DND-41 (cell line): ENCODE measurements at regions not wholly inside any gene's neighbourhood (a gene's known extent, or its start where the extent isn't known, plus 50 kb on each side); places are given as distances from the start of the nearest gene placed in this dataset.

ENCODE experiments used
- ATAC-seq: fragments of 200-7000 bp; cut with Tn5 transposase; 3 replicates; pipeline ENCODE4 v1.9.1; 2021; ENCODE audit warnings: low read depth; ENCODE audit not compliant: insufficient read depth
- DNase-seq: peaks from one replicate; pipeline ENCODE4 v3.0.0-alpha.2; 2020
- H2AFZ ChIP-seq: 2 replicates; pipeline ENCODE4 v1.6.0; 2012; ENCODE audit warnings: low read depth, low read length
- H3K27ac ChIP-seq: 2 replicates; pipeline ENCODE4 v1.5.1; 2012; ENCODE audit warnings: low read length, inconsistent platforms
- H3K27me3 ChIP-seq: fragments of 200-600 bp; sonication (generic); 2 replicates; pipeline ENCODE4 v1.6.0; 2012; ENCODE audit warnings: low read length, mild to moderate bottlenecking, inconsistent platforms; ENCODE audit not compliant: insufficient read depth, poor library complexity
- H3K36me3 ChIP-seq: 2 replicates; pipeline ENCODE4 v1.5.1; 2012; ENCODE audit warnings: low read length, inconsistent platforms; ENCODE audit not compliant: insufficient read depth
- H3K4me1 ChIP-seq: 2 replicates; pipeline ENCODE4 v1.5.1; 2012; ENCODE audit warnings: mild to moderate bottlenecking, low read length; ENCODE audit not compliant: insufficient read depth
- H3K4me2 ChIP-seq: 2 replicates; pipeline ENCODE4 v1.6.0; 2012; ENCODE audit warnings: mild to moderate bottlenecking, moderate library complexity, low read length, inconsistent platforms; ENCODE audit not compliant: insufficient read depth
- H3K4me3 ChIP-seq, 2 experiments: fragments of 200-600 bp in 1 of 2; shearing (Covaris generic) in 1 of 2; 2 replicates each; pipeline ENCODE4 v1.5.1; 2012 to 2016; ENCODE audit warnings: inconsistent platforms in 2 of 2, low read length in 2 of 2, mild to moderate bottlenecking in 2 of 2, low read depth in 1 of 2, moderate library complexity in 1 of 2
- H3K79me2 ChIP-seq: 2 replicates; pipeline ENCODE4 v1.6.0; 2012; ENCODE audit warnings: low read length, inconsistent platforms; ENCODE audit not compliant: insufficient read depth
- H3K9ac ChIP-seq: 2 replicates; pipeline ENCODE4 v1.6.0; 2012; ENCODE audit warnings: low read depth, mild to moderate bottlenecking, inconsistent platforms, low read length, moderate library complexity
- H3K9me3 ChIP-seq: 2 replicates; pipeline ENCODE4 v1.5.1; 2012; ENCODE audit warnings: low read length, moderate library complexity, mild to moderate bottlenecking, inconsistent platforms; ENCODE audit not compliant: insufficient read depth, severe bottlenecking
- H4K20me1 ChIP-seq: 2 replicates; pipeline ENCODE4 v1.6.0; 2012; ENCODE audit warnings: low read length; ENCODE audit not compliant: insufficient read depth
- CTCF ChIP-seq: IDR thresholded peaks from 2 replicates; pipeline ENCODE4 v1.5.1; 2012; ENCODE audit warnings: borderline replicate concordance, low read length, moderate library complexity, mild to moderate bottlenecking; ENCODE audit not compliant: poor library complexity, severe bottlenecking; ENCODE audit errors: extremely low read depth
- EZH2 ChIP-seq: IDR thresholded peaks from 3 replicates; pipeline ENCODE4 v1.6.1; 2012; ENCODE audit warnings: borderline replicate concordance, low read depth, mild to moderate bottlenecking, moderate library complexity, low read length, inconsistent platforms; ENCODE audit not compliant: severe bottlenecking

GRCh38 chr1:81023187-81023724 is 777.5 kb upstream of the ADGRL2 start:
- Histone ChIP-seq H3K4me1 (no peaks in the 10 kb centered on the region), H4K20me1 (no peaks in the 10 kb centered on the region), H3K27ac (no peak overlapping the region), H3K4me2 (no peak overlapping the region), H3K9me3 (no peaks in the 10 kb centered on the region), H3K79me2 (no peaks in the 10 kb centered on the region), H3K9ac (no peak overlapping the region), H3K4me3 (no peak overlapping the region), H3K36me3 (no peaks in the 10 kb centered on the region), H3K27me3 (no peaks in the 10 kb centered on the region), H2AFZ (no peak overlapping the region)
- ATAC-seq: no peak
- TF ChIP-seq CTCF: no peak
- no peak for DNase-seq

GRCh38 chr1:81021134-81021533 is 779.6 kb upstream of the ADGRL2 start:
- Histone ChIP-seq H3K9ac (no peak overlapping the region), H3K4me1 (no peaks in the 10 kb centered on the region), H3K79me2 (no peaks in the 10 kb centered on the region), H3K9me3 (no peaks in the 10 kb centered on the region), H3K27ac (no peak overlapping the region), H3K36me3 (no peaks in the 10 kb centered on the region), H3K4me3 (no peak overlapping the region), H3K4me2 (no peak overlapping the region), H3K27me3 (no peaks in the 10 kb centered on the region), H4K20me1 (no peaks in the 10 kb centered on the region), H2AFZ (no peak overlapping the region)
- TF ChIP-seq EZH2 (no peak), CTCF (no peak)
- ATAC-seq (no peak), DNase-seq (no peak)

DNA sequence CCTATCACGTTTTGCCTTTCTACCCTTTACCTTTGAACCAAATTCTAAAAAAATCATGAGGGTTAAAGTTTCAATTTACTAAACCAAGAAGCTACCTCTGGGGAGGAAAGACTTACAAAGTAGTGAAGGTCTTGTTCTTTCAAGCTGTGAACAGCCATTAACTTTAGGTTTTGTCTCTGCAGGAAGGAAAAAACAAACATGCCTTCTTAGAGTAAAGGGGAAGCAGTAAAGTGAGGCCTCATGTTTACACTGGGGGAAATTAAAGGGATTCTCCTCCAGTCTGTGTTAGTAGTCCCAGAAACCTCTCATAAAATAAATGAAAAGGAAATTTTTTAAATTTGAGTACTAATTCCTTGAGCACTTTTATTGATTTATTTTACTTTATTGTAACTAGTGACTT is 780.2 kb upstream of the ADGRL2 start:
- Histone ChIP-seq H3K9me3 (no peaks in the 10 kb centered on the region), H3K36me3 (no peaks in the 10 kb centered on the region), H3K4me2 (no peak overlapping the region), H3K9ac (no peak overlapping the region), H2AFZ (no peak overlapping the region), H3K27ac (no peak overlapping the region), H3K4me1 (no peaks in the 10 kb centered on the region), H4K20me1 (no peaks in the 10 kb centered on the region), H3K79me2 (no peaks in the 10 kb centered on the region), H3K4me3 (no peak overlapping the region), H3K27me3 (no peaks in the 10 kb centered on the region)
- DNase-seq (no peak), ATAC-seq (no peak)
- TF ChIP-seq CTCF (no peak), EZH2 (no peak)

DNA sequence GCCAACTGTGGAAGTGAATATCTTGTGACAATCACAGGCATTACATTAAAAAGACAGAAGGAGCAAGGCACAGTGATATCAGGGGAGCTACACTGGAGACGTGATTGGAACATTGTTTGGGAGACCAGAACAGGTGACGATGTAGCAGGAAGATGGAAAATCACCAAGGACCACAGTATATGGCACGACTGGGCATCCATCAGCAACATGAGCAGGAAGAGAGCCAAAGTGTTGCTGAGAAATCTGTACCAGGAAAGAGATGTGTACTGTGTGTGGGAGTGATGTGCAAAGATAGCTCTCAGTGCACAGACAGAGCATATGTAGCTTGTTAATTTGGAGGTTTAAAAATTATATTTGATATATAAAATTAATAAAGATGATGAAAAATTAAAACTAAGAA is 790.6 kb upstream of the ADGRL2 start:
- no peaks in the 10 kb centered on the region for H4K20me1 ChIP-seq
- H3K9me3 ChIP-seq: no peaks in the 10 kb centered on the region
- no peaks in the 10 kb centered on the region for H3K36me3 ChIP-seq
- H3K27ac ChIP-seq: no peak overlapping the region
- H3K4me3 ChIP-seq: no peak overlapping the region
- no peaks in the 10 kb centered on the region for H3K79me2 ChIP-seq
- ATAC-seq: no peak
- H3K4me1 ChIP-seq: no peaks in the 10 kb centered on the region
- no peak for DNase-seq
- no peak overlapping the region for H3K4me2 ChIP-seq
- TF ChIP-seq EZH2: no peak
- TF ChIP-seq CTCF: no peak
- H2AFZ ChIP-seq: no peak overlapping the region
- H3K9ac ChIP-seq: no peak overlapping the region
- no peaks in the 10 kb centered on the region for H3K27me3 ChIP-seq
